HG03025 (cell line): ENCODE measurements at regions not wholly inside any gene's neighbourhood (a gene's known extent, or its start where the extent isn't known, plus 50 kb on each side); places are given as distances from the start of the nearest gene placed in this dataset.
A peak's percentile ranks its signal among the peaks of the same experiment; 100 is the strongest.
"Not testable (repeated sequence)": the region's sequence is repeated elsewhere in the genome, so short reads cannot be mapped to it uniquely, and the experiment has no call there.

Source experiments
- ATAC-seq: cut with Tn5 transposase; IDR thresholded peaks from one replicate; pipeline ENCODE4 v1.9.1; 2021; ENCODE audit warnings: mild to moderate bottlenecking, moderate library complexity; ENCODE audit not compliant: unreplicated experiment, low FRiP score

DNA sequence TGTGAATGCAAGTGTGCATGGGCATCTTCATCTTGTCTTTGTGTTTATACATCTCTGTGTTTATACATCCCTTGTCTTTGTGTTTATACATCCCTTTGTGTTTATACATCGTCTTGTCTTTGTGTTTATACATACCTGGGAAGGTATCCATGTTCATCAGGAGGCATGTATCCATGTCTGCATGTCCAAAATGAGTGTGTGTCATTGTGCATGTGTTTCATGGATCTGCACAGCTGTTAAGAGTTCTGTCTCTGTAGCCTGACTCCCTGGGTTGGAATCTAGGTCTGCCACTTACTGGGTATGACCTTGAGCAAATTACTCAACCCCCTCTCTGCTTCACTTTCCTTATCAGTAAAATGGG lies 50.1 kb upstream of the SIRPA start:
- ATAC-seq, result no peak

DNA sequence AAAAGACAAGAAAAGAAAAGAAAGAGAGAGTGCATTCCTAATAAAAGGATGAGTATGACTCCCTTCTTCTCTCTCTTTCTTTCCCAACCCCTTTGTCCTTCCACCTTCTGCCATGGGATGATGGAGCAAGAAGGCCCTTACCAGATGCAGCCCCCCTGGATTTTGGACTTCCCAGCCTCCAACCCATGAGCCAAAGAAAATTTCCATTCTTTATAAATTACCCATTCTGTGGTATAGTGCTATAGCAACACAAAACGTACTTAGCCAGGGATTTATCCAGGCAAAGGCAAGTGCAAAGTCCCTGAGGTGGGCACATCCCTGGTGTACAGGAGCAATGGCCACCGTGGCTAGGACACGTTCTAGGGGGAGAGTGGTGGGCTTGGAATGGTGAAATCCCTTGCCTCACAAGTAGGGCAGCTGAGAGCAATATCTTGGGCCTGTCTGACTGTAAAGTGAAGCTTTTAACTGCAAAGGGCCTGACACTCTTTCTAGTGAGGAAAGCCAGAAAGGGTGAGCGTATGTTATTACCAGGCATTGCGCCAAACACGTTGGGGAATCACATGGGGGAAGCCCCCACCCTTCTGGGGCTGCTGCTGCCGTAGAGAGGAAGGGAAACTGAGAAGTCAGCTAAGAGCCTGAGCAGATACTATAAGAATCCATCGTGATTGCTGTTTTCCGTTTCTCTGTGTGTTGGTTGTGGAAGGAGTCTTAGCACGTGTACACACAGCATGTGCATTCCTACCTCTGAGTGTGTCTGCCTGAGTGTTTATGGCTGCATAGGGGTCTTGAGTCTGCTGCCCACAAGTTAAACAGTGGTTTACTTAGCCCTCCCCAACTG lies 50.7 kb upstream of the SIRPA start:
- ATAC-seq, result peak; percentile 88

GRCh38 chr20:1842281-1842680 lies 52.9 kb upstream of the SIRPA start:
- no peak for ATAC-seq

DNA sequence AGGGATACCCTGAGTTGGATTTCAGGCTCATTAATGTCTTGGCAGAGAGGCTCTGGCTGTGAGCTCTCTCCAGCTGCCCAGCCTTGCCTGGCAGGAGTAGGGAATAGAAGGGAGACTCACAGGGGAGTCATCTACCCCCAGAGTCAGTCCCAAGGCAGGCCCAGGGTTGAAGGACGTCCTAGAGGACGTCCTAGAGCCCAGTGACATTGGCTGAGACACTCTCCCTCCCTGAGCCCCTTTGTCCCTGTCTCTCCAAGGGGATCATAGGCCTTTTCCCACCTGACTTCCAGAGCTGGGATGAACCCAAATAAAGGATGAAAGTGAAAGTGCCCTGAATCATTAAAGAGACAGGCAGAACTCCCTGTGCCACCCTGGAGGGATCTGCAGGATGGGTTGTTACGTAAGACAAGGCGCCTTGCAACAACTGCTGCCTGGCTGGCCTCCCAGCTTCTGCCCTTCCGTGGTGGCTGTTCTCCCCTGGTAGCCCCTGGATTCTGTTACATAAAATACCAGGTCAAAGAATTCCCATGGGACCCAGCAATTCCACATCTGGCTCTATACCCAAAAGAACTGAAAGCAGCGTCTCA lies 53.6 kb upstream of the SIRPA start:
- no peak for ATAC-seq

- ATAC-seq, result no peak
Observed at GRCh38 chr20:1840817-1841553, 54.2 kb upstream of the SIRPA start.

DNA sequence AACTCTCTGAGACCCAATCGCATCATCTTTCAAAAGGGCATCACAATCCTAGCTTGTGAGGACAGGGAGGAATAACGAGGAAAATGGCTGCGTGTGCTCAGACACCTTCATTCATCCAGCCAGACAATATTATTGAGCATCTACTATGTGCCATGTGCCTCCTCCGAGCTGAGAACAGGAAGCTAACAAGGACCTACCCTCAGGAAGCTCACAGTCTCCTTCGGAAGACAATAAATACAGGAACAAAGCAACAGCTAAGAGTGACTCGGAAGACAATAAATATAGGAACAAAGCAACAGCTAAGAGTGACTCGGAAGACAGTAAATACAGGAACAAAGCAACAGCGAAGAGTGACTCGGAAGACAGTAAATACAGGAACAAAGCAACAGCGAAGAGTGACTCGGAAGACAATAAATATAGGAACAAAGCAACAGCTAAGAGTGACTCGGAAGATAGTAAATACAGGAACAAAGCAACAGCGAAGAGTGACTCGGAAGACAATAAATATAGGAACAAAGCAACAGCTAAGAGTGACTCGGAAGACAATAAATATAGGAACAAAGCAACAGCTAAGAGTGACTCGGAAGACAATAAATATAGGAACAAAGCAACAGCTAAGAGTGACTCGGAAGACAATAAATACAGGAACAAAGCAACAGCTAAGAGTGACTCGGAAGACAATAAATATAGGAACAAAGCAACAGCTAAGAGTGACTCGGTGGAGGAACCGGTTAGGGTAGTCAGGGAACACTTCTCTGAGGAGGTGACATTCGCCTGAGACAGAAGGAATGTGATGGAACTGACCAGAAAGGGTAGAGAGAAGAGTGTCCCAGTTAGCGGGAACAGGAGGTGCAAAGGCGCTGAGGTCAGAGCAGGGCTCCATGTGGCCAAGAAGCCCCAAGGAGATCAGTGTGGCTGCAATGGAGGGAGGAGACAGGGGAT lies 55.6 kb upstream of the SIRPA start:
- not testable (repeated sequence) for ATAC-seq

- no peak for ATAC-seq
Observed at GRCh38 chr20:1838556-1839279, 56.5 kb upstream of the SIRPA start.

GRCh38 chr20:1835186-1836035 lies 59.8 kb upstream of the SIRPA start:
- ATAC-seq, result no peak

DNA sequence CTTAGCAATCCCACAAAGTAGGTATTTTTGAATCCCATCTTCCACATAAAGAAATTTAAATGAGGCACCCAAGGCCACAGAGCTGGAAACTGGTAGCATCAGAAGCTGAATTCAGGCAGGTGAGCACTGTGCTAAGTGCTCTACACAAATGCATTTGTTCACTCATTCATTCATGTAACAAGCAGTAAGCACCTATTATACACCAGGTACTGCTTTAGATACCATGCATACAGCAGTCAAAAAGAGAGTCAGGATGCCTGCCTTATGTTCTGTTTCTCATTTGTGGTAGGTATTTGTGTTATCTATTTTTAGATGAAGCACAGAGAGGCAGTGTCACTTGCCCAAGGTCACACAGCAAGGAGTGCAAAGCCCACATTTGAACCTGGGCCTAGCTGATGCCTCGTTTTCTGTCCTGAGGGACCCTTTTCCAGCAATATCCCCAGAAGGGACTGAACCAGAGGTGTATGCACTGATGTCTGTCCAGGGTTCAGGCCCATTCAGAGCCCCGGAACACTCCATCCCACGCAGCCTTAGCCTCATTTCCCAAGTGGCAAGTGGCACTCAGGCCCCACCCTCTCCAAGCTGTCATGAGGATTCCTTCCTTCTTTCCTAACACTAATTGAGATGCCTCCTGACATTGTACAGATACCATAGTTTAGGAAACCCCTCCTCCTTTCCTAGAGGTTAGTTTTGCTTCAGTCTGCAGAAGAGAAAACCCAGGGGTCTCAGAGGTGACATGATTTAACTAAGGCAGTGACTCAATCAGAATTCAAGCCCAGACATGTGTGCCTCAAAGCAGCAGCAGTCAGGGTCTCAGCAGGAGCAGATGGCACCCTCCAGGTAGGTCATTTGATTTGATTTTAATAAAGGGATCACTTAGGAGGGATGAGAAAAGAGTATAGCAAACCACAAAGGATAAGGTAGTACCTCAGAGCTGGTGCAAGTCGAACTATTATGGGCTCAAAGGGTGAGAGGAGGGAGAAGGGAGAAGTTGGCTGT lies 61.2 kb upstream of the SIRPA start:
- no peak for ATAC-seq

- ATAC-seq, result no peak
Observed at GRCh38 chr20:1833216-1833615, 62.0 kb upstream of the SIRPA start.

DNA sequence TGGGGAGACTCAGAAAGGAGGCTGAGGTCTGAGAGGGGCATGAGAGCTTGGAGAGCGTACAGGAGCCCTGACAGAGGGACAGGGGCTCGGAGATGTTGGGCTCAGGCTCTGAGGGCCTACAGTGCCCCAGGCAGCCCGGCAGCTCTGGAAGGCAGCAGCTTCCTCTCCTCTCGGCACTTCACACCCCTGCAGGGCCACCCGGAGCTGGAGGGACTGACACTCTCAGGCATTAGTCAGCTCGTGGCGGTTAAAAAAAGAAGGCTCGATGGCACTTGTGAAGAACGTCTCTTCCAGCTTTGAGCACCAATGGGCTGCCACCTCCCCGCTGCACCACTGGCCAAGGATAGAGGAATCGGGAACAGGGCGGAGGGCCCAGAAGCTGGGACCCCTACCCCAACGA lies 62.6 kb upstream of the SIRPA start:
- no peak for ATAC-seq

DNA sequence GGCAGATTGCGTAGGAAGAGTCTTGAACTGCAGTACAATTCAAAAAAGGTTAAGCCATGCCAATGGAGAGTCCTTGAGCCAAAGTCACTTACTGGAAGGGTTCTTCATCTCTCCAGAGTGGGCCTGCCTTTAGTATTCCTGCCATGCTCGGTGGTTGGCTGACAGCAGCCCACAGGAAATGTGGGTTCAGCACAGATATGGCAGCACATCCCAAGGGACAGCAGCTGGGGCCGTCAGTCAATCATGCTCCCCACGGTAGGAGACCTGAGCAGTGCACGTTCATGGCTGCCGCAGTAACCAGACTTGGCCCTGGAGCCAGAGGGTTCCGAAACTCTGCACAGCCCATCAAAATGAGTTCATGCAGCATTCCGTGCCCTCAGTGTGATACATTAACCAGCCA lies 63.6 kb upstream of the SIRPA start:
- ATAC-seq, result no peak

DNA sequence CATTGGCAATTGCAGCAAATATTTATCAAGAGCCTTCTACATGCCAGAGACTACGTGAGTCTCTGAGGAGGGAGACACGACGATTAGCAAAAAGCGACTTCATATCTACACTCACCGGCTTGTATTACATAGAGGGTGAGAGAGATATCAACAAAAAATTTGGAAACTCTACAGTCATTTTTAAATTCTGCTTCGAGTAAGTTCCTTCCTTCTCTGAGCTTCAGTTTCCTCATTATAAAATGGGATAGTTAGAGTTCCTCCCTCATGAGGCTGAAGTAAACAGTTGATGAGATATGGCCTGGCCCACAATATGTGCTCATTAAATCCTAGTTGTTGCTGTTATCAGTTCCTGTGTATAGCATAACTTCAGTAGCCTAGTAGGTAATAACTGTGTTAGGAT lies 64.1 kb upstream of the SIRPA start:
- no peak for ATAC-seq

DNA sequence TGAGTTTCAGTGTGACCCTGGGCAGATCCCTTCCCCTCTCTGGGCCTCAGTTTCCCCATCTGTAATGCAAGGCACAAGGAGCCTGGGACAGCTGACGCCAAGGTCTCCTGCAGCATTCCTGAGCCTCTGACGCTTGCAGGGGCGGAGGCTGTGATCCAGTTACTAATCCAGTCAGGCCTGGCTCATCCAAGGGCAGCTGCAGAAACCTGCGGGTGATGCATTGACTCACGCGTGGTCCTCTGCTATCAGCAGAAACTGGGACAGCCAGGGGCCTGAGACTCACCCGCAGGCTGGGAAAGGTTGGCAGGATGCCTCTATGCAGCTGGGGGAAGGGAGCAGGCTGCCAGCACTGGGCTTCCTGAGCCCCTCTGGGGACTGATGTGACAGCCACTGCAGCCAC lies 65.0 kb upstream of the SIRPA start:
- ATAC-seq, result no peak

DNA sequence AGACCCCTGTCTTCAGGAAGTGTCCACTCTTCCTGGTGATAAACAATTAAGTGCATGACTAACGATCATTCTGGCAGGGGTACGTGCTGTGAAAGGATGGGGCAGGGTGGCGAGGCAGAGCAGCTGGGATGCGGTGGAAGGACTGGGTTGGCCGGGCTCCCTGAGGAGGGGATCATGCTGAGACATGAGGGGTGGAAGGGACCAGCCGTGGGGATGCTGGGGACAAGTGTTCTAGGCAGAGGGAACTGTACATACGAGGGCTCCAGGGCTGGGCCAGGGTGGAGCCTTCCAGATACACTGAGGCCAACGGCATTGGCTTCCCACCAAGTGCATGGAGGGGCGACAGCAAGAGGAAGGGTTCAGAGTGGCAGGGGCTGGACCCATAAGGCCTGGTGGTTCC lies 65.7 kb upstream of the SIRPA start:
- ATAC-seq, result no peak

DNA sequence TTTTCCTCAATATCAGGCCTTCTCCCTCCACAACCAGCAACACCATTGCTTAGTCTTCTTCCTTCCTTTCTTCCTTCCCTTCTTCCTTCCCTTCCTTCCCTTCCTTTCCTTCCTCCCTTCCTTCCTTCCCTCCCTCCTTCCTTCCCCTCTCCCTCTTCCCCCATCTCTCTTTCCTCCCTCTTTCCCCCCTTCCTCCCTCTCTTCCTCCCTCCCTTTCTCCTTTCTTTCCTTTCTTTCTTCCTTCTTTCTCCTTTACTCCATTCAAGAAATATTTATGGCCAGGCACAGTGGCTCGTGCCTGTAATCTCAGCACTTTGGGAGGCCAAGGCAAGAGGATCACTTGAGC lies 66.4 kb upstream of the SIRPA start:
- no peak for ATAC-seq

GRCh38 chr20:1827974-1828785 lies 67.0 kb upstream of the SIRPA start:
- no peak for ATAC-seq
